IPS DF 4.7 (cell line): ENCODE measurements at regions not wholly inside any gene's neighbourhood (a gene's known extent, or its start where the extent isn't known, plus 50 kb on each side); places are given as distances from the start of the nearest gene placed in this dataset.

Source experiments
- DNase-seq: peaks from one replicate; pipeline ENCODE4 v3.0.0-alpha.2; 2013; ENCODE audit warnings: low spot score; ENCODE audit errors: extremely low read depth

GRCh38 chr3:9301091-9301490 lies 51.6 kb upstream of the SRGAP3 start:
- no peak for DNase-seq

DNA sequence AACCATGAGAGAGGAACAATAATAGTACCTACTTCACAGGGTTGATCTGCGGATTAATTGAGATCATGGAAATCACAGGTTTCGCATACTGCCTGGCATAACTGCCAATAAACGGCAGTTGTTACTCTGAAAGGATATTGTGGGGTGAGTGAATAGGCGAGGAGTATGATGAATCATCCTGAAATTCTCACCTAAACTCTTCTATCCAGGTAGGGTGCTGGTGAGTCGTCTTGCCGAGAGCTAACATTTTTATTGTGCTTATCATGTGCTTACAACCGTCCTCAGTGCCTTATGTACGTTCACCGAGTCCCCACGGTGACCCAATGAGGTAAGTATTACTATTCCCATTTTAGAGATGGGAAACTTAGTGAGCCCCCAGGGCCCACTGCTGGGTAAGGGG lies 52.4 kb upstream of the SRGAP3 start:
- no peak for DNase-seq

- DNase-seq: peak; percentile 68
These were observed 53.2 kb upstream of the SRGAP3 start for GRCh38 chr3:9302425-9303181.

DNA sequence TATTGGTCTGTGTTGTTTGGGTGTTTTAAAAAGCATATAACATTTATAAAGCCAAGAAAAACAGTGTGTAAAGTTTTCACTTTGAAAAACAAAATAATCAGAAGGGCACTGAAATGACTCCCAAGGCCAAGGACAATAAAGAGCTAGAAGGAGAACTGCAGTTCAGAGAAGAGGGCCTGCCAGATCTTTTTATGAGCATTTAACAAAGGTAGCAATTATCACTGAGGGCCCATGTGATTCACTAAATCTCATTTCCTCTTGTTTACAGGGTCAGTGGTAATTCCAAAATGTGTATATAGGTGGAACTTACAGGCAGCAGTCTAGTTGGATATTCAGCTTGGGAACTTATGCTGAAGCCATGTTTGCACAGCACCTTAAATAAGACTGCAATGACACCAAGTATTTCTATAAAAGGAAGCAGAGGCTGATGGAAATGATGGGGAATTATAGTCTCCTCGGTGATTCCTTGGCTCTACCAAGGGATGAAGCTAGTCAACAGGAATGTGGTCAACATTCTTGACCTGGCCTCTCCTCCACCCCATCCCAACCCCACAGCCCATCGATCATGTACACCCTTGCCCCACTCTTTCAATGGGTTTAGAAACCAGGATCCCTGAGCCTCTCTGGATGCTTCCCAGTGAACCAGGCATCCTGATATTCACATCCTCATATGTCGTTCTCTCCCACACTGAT lies 54.4 kb upstream of the THUMPD3 start:
- DNase-seq: no peak

DNA sequence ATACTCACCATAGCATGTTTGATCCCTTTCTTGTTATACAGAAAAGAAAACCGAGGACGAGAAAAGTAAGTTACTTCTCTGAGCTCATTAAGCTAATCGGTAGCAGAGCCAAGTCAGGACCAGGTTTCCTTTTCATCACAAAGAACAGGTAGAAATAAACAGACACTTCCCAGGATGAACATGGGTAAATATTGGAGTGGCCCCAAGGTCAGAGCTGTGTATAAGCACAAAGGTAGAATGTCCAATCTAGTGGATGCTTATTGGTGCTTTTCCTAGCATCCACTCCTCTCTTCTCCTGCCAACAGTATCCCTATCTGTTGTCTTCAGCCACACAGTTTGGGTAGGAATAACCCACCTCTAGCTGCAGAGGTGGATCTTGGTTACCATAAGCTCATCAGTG lies 52.8 kb upstream of the THUMPD3 start:
- no peak for DNase-seq

- no peak for DNase-seq
These were observed 51.6 kb upstream of the THUMPD3 start for GRCh38 chr3:9311228-9311627.
